HG03378 (cell line): ENCODE measurements at regions not wholly inside any gene's neighbourhood (a gene's known extent, or its start where the extent isn't known, plus 50 kb on each side); places are given as distances from the start of the nearest gene placed in this dataset.

ENCODE experiments used
- ATAC-seq: cut with Tn5 transposase; IDR thresholded peaks from one replicate; pipeline ENCODE4 v1.9.1; 2021; ENCODE audit warnings: mild to moderate bottlenecking, moderate library complexity; ENCODE audit not compliant: unreplicated experiment

DNA sequence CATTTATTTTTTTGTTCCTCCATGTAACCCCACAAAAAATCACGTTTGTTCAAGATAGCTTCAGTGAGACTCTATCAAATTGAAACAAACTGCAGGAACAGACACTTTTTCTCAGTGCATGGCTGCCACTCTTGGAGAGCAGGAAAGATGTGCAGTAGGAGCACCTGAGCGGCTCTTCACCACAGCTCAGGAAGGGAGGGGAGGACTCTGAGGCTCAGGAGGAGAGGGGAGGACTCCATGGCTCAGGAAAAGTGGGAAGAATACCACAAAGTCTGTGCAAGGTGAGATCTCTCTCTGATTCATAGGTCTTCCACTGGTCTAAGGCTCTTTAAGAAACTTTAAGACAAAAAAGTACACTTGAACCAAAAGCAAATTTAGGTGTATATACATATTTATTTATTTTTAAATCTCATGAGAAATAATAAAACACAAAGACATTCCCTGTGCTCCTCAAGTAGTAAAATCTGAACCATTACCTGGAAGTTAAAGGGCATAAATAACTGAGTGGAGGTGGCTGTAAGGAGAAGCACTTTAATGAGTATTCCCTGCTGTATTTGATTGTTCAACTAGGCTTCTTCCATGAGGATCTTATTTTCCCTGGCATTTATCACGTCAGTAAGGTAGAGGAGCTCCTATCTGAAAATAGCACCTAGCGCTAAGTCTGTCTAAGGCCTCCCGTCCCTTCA is 69.2 kb upstream of the CCN6 start:
- no peak for ATAC-seq

DNA sequence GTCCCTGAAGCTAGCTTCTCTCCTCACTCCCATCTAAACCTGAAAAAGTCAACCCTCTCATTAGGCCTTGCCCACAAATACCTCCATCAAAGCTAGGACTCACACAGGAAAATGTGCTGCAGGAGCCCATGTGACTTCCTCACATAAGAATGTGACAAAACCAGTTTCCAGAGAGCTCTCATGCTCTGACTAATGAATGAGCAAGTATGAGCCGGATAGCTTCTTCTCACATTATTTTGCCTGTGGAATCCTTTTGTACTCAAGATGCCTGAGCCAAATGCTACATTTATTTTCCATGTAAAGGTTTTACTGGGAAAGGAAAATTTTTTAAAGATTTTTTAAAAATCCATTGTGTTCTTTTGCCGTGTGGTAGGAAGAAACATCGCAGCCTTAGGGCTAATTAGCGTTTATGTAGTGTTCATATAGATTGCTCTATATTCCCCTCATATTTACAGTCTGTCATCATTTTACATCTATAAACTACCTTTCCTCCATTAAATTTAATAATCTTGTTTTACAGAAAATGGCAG is 68.6 kb upstream of the CCN6 start:
- no peak for ATAC-seq

DNA sequence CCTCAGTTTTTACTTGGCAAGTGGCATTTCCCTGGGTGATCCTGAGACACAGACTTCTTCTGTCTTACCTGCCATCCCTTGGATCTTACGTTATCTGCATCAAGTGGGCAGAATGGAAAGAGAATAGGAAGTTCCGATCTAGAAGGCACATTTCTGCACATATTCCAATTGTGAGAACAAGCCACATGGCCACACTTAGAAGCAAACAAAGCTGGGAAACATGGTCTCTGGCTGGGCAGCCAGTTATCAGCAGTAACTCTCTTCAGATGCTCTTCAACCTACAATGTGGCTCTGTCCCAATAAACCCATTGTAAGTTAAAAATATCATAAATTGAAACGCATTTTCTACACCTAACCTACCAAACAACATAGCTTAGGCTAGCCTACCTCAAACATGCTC is 67.3 kb upstream of the CCN6 start:
- ATAC-seq = no peak

DNA sequence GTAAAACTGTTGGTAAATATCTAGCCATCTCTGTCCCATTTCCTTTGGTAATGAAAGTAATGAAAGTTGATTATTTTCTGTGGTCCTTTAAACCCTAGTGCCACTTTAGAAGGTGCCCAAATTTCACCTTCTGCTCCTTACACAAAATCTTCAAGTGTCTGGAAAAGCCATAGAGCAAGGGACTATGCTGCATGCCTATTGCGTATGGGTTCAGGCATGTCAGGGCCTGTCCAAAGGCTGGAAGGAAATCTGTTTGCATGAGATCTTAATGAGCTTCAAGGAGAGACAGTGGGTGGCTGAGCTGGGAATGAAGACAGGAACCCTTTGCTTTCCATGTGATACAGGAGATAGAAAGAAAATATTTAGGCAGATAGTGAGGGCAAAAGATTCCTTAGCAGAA is 66.6 kb upstream of the CCN6 start:
- ATAC-seq = no peak

DNA sequence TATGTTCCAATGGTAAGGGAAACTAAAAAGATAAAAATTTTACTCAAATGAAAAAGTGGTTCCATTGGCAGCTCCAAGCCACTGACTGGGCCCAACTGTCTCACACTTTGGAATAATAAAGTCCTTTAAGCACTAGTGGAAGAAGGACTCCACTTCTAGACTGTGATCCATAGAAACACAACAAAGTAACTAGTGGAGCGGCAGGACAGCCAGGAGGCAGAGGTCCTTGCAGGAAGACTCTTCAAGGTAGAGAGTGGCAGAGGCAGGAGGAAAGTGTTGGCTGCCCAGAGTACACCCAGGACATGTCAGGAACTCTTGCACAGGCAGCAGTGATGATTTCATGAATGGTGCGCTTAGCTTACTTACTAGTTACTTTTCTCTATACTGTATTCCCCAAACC is 65.0 kb upstream of the CCN6 start:
- ATAC-seq = no peak

DNA sequence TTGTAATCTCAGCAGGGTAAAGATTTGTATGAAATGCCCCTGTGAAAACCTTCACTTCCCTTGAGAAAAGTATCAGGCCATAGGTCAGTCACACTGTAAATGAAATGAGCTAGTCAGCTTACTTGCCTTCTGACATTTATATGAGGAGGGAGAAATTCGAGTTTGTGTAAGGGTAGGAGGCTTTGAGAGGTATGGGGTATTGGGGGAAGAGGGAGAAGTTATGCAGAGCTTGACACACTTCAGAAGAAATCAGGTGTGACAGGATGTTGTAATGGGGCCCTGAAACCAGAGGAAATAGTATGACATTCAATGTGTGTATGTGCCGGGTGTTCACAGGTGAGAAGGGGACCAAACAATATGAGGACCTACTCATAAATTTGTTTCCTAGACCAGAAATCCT is 64.2 kb upstream of the CCN6 start:
- peak; percentile 45 for ATAC-seq

DNA sequence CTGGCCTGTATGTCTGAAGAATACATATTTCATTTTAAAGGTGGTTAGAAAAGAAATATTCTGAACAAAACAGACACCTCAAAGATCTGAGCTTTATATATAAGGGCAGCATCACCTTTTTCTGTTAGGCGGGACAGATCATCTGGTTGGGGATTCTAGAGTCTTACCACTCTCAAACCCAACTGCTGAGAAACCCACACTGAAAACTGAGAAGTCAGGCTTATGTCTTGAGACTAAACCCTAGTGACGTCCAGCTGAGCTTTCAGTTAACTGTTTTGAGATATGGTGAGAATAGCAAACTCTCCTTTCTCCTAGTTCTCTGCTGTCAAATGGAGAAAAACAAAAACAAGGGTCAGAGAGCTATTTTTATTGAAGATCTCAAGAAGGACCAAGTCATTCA is 63.7 kb upstream of the CCN6 start:
- no peak for ATAC-seq

DNA sequence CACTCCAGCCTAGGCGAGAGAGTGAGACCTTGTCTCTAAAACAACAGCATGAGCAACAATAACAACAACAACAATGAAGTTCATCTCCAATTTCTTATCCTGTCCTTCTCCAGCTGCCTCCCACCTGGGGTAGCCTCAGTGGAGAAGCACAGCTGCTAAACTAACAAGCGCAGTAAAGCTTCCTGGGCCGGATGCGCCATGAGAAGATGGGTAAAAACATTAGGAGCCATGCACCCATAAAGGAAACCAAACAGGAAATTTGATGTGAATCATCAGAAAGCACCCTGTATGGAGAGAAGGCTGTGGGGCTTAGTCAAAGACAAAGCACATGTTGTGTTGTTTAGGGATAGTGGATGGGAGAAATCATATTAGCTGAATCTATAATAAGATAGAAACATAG is 61.1 kb upstream of the CCN6 start:
- ATAC-seq = peak; percentile 46

DNA sequence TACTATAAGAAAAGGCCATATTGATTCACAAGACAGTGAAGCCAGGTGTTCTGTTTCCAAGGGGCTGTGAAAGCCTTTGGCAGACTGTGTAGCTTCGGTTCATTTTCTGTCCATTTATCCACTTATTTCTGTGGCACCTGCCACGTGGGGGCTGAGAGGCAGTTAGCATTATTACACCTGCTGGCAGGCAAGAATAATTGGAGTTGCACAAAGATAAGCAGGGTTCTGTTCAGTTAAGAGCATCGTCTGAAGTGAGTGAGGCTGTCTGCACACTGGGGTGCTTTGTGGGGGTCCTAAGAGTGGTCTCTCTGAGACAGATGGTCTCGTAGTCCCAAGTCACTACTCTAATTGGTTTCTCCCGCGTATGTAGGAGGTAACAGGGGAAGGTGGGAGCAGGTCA is 60.6 kb upstream of the CCN6 start:
- ATAC-seq = no peak

DNA sequence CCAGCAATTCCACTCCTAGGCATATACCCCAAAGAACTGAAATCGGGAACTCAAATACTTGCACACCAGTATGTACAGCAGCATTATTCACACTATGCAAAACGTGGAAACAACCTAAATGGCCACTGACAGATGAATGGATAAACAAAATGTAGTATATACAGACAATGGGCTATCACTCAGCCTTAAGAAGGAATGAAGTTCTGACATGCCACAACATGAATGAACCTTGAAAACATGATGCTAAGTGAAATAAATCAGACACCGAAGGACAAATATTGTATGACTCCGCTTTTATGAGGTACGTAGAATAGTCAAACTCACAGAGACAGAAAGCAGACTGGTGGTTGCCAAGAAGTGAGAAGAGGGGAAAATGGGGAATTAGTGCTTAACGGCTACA is 59.1 kb upstream of the CCN6 start:
- ATAC-seq = no peak

DNA sequence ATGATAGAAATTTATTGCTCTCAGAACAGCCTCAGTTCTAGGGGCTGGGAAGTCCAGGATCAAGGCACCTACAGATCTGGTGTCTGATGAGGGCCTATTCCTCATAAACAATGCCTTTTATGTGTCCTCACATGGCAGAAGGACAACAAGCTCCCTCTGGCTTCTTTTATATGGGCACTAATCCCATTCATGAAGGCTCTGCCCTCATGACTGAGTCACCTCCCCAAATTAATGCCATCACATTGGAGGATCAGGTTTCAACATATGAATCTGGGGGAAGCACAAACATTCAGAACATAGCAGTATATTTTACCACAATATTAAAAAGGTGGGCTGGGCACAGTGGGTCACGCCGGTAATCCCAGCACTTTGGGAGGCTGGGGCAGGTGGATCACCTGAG is 58.5 kb upstream of the CCN6 start:
- no peak for ATAC-seq

DNA sequence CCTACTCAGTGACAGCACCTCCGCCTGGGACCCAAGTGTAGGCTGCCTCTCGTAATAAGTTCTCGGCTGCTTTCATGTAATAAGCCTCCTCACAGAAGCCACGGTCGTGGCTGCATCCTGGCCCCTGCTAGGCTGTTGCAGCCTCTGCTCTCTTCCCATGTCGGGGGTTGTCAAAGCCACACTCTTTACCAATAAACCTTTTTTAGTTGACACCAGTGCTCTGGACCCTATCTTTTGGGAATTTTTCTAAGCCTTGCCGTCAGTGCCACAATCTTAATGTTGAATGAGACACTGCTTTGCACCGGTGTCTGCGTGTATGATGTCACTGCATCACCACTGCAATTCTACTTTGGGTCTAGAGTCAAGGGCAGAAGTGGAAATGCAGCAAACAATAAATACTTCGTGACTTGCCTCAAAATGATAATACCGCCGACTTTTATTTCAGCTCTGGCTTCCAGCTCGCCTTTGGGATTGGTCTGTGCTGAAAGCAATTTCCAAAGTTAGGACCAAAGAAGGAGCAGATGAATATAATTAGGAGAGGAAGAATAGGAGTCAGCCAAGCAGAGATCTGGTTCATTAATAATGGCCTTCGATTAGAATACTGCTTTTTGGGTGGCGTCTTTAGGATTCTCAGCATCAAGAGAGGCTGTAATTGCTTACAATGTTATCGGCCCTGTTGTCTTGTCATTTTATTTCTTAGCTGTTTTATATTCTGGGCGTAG is 57.6 kb upstream of the CCN6 start:
- ATAC-seq = no peak

DNA sequence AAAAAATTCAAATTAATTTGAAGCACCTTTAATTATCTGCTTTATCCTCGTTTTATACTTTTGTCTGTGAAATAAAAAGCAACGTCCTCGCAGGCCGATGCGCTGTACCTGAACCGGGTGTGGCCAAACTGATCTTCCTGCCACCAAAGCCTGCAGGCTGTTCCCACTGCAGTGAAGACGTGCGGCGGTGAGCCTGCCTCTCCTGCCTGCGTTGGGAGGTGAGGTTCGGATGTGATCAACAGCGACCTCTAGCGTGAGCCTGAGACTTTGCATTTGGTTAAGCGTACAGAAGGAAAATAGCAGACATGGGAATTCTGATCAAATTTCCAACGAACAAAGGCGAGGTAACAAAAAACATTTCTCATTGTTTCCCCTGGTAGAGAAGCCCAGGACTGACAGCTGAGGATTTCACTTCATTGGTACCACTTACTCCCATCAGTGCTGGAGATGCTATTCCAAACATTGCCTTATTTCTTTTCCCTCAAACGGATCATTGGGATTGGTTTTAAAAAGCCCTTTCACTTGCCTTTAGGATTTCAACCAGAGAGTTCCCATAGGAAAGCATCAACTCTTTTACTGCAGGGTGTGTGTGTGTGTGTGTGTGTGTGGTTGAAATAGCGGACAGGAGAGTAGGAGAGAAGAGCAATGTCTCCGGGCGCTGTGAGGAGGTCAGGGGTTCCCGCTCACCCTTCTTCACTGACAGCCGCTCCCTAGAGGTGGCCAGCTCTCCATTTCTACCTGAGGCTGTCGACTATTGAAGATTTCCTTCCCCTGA is 56.6 kb upstream of the CCN6 start:
- ATAC-seq = peak; percentile 52

DNA sequence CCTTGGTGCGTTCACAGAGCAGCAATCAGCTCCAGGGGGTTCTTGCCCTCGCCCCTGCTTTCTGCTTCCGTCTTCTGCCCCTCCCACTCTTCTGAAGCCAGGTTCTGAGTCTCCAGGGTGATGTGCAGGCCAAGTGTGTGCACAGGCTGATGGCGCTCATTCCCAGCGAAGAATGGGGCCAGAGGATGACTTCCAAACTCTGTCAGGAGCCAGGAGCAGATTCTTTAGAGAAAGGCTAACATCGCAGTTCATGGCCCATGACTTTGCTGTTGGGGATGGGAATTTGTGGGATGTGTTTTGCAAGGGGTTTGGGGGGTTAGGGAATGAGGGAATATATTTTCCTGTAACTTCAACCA is 56.1 kb upstream of the CCN6 start:
- ATAC-seq = no peak

DNA sequence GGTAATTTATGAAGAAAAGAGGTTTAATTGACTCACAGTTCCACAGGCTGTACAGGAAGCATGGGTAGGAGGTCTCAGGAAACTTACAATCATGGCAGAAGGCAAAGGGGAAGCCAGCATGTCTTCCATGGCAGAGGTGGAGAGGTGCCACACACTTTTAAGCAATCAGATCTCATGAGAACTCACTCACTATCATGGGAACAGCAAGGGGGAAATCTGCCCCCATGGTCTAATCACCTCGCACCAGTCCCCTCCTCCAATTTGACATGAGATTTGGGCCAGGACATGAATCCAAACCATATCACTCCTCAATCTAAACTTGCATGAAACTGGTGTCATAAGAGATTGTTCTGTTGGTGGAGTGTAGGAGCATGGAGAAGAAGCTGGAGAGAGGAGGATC is 51.6 kb upstream of the CCN6 start:
- ATAC-seq = no peak
